ENCODE measurements at regions not wholly inside any gene's neighbourhood (a gene's known extent, or its start where the extent isn't known, plus 50 kb on each side); places are given as distances from the start of the nearest gene placed in this dataset.
"Not testable (repeated sequence)": the region's sequence is repeated elsewhere in the genome, so short reads cannot be mapped to it uniquely, and the experiment has no call there.

- Histone ChIP-seq H3K27me3 (ENCODE audit: control insufficient read depth, insufficient read depth, low read length) (no peaks in the 10 kb centered on the region), H3K9me3 (ENCODE audit: control insufficient read depth, low read depth, low read length) (no peaks in the 10 kb centered on the region), H3K36me3 (ENCODE audit: control insufficient read depth, low read depth, low read length) (no peaks in the 10 kb centered on the region), H3K4me1 (ENCODE audit: control insufficient read depth, low read depth, low read length) (no peaks in the 10 kb centered on the region), H3K9ac (ENCODE audit: low read length) (no peak overlapping the region), H3K4me3 (ENCODE audit: low read length) (no peak overlapping the region), H3K27ac (ENCODE audit: low read length) (no peak overlapping the region)
Measured at GRCh38 chr3:74003734-74004133, 379.0 kb upstream of the PDZRN3 start.

- Histone ChIP-seq H3K27ac (ENCODE audit: low read length) (no peak overlapping the region), H3K9me3 (ENCODE audit: control insufficient read depth, low read depth, low read length) (no peaks in the 10 kb centered on the region), H3K9ac (ENCODE audit: low read length) (no peak overlapping the region), H3K27me3 (ENCODE audit: control insufficient read depth, insufficient read depth, low read length) (no peaks in the 10 kb centered on the region), H3K36me3 (ENCODE audit: control insufficient read depth, low read depth, low read length) (no peaks in the 10 kb centered on the region), H3K4me3 (ENCODE audit: low read length) (no peak overlapping the region), H3K4me1 (ENCODE audit: control insufficient read depth, low read depth, low read length) (no peaks in the 10 kb centered on the region)
Measured at GRCh38 chr3:74001436-74001835, 376.7 kb upstream of the PDZRN3 start.

GRCh38 chr3:74000725-74001124 is 376.0 kb upstream of the PDZRN3 start:
- Histone ChIP-seq H3K4me3 (ENCODE audit: low read length) (no peak overlapping the region), H3K36me3 (ENCODE audit: control insufficient read depth, low read depth, low read length) (no peaks in the 10 kb centered on the region), H3K9ac (ENCODE audit: low read length) (no peak overlapping the region), H3K27me3 (ENCODE audit: control insufficient read depth, insufficient read depth, low read length) (no peaks in the 10 kb centered on the region), H3K27ac (ENCODE audit: low read length) (no peak overlapping the region), H3K9me3 (ENCODE audit: control insufficient read depth, low read depth, low read length) (no peaks in the 10 kb centered on the region), H3K4me1 (ENCODE audit: control insufficient read depth, low read depth, low read length) (no peaks in the 10 kb centered on the region)

GRCh38 chr3:73999501-73999900 is 374.8 kb upstream of the PDZRN3 start:
- H3K27ac ChIP-seq (ENCODE audit: low read length), result no peak overlapping the region
- H3K4me3 ChIP-seq (ENCODE audit: low read length), result no peak overlapping the region
- H3K27me3 ChIP-seq (ENCODE audit: control insufficient read depth, insufficient read depth, low read length), result no peaks in the 10 kb centered on the region
- no peaks in the 10 kb centered on the region for H3K36me3 ChIP-seq (ENCODE audit: control insufficient read depth, low read depth, low read length)
- H3K9me3 ChIP-seq (ENCODE audit: control insufficient read depth, low read depth, low read length), result no peaks in the 10 kb centered on the region
- H3K9ac ChIP-seq (ENCODE audit: low read length), result no peak overlapping the region
- H3K4me1 ChIP-seq (ENCODE audit: control insufficient read depth, low read depth, low read length), result no peaks in the 10 kb centered on the region

- H3K36me3 ChIP-seq (ENCODE audit: control insufficient read depth, low read depth, low read length); H3K4me3 ChIP-seq (ENCODE audit: low read length); H3K9ac ChIP-seq (ENCODE audit: low read length); H3K27me3 ChIP-seq (ENCODE audit: control insufficient read depth, insufficient read depth, low read length); H3K27ac ChIP-seq (ENCODE audit: low read length); H3K9me3 ChIP-seq (ENCODE audit: control insufficient read depth, low read depth, low read length); H3K4me1 ChIP-seq (ENCODE audit: control insufficient read depth, low read depth, low read length): not testable (repeated sequence)
Measured at GRCh38 chr3:73990691-73991090, 365.9 kb upstream of the PDZRN3 start.

- Histone ChIP-seq H3K27ac (ENCODE audit: low read length) (no peak overlapping the region), H3K9me3 (ENCODE audit: control insufficient read depth, low read depth, low read length) (no peaks in the 10 kb centered on the region), H3K9ac (ENCODE audit: low read length) (no peak overlapping the region), H3K4me1 (ENCODE audit: control insufficient read depth, low read depth, low read length) (no peaks in the 10 kb centered on the region), H3K36me3 (ENCODE audit: control insufficient read depth, low read depth, low read length) (no peaks in the 10 kb centered on the region), H3K4me3 (ENCODE audit: low read length) (no peak overlapping the region), H3K27me3 (ENCODE audit: control insufficient read depth, insufficient read depth, low read length) (no peaks in the 10 kb centered on the region)
Measured at GRCh38 chr3:73966733-73967132, 342.0 kb upstream of the PDZRN3 start.

- Histone ChIP-seq H3K4me1 (ENCODE audit: control insufficient read depth, low read depth, low read length) (no peaks in the 10 kb centered on the region), H3K36me3 (ENCODE audit: control insufficient read depth, low read depth, low read length) (no peaks in the 10 kb centered on the region), H3K4me3 (ENCODE audit: low read length) (no peak overlapping the region), H3K9me3 (ENCODE audit: control insufficient read depth, low read depth, low read length) (no peaks in the 10 kb centered on the region), H3K9ac (ENCODE audit: low read length) (no peak overlapping the region), H3K27me3 (ENCODE audit: control insufficient read depth, insufficient read depth, low read length) (no peaks in the 10 kb centered on the region), H3K27ac (ENCODE audit: low read length) (no peak overlapping the region)
Measured at GRCh38 chr3:73964818-73965217, 340.1 kb upstream of the PDZRN3 start.

- H3K36me3 ChIP-seq (ENCODE audit: control insufficient read depth, low read depth, low read length), result no peaks in the 10 kb centered on the region
- no peak overlapping the region for H3K9ac ChIP-seq (ENCODE audit: low read length)
Measured at GRCh38 chr3:73955494-73956070, 330.8 kb upstream of the PDZRN3 start.

GRCh38 chr3:73954506-73954905 is 329.8 kb upstream of the PDZRN3 start:
- Histone ChIP-seq H3K27ac (ENCODE audit: low read length) (no peak overlapping the region), H3K27me3 (ENCODE audit: control insufficient read depth, insufficient read depth, low read length) (no peaks in the 10 kb centered on the region), H3K36me3 (ENCODE audit: control insufficient read depth, low read depth, low read length) (no peaks in the 10 kb centered on the region), H3K4me1 (ENCODE audit: control insufficient read depth, low read depth, low read length) (no peaks in the 10 kb centered on the region), H3K9me3 (ENCODE audit: control insufficient read depth, low read depth, low read length) (no peaks in the 10 kb centered on the region), H3K9ac (ENCODE audit: low read length) (no peak overlapping the region), H3K4me3 (ENCODE audit: low read length) (no peak overlapping the region)

More at GRCh38 chr3:73955494-73956070, 330.8 kb upstream of the PDZRN3 start:
- no peaks in the 10 kb centered on the region for H3K4me1 ChIP-seq (ENCODE audit: control insufficient read depth, low read depth, low read length)
- H3K9me3 ChIP-seq (ENCODE audit: control insufficient read depth, low read depth, low read length), result no peaks in the 10 kb centered on the region
- H3K27ac ChIP-seq (ENCODE audit: low read length), result no peak overlapping the region
- no peaks in the 10 kb centered on the region for H3K27me3 ChIP-seq (ENCODE audit: control insufficient read depth, insufficient read depth, low read length)
- H3K4me3 ChIP-seq (ENCODE audit: low read length), result no peak overlapping the region

GRCh38 chr3:73952781-73953180 is 328.0 kb upstream of the PDZRN3 start:
- H3K27me3 ChIP-seq (ENCODE audit: control insufficient read depth, insufficient read depth, low read length), result no peaks in the 10 kb centered on the region
- H3K27ac ChIP-seq (ENCODE audit: low read length), result no peak overlapping the region
- H3K9me3 ChIP-seq (ENCODE audit: control insufficient read depth, low read depth, low read length), result no peaks in the 10 kb centered on the region
- H3K4me3 ChIP-seq (ENCODE audit: low read length), result no peak overlapping the region
- no peak overlapping the region for H3K9ac ChIP-seq (ENCODE audit: low read length)
- no peaks in the 10 kb centered on the region for H3K4me1 ChIP-seq (ENCODE audit: control insufficient read depth, low read depth, low read length)
- no peaks in the 10 kb centered on the region for H3K36me3 ChIP-seq (ENCODE audit: control insufficient read depth, low read depth, low read length)

GRCh38 chr3:73950865-73951558 is 326.3 kb upstream of the PDZRN3 start:
- H3K9me3 ChIP-seq (ENCODE audit: control insufficient read depth, low read depth, low read length), result no peaks in the 10 kb centered on the region
- no peak overlapping the region for H3K27ac ChIP-seq (ENCODE audit: low read length)
- H3K4me1 ChIP-seq (ENCODE audit: control insufficient read depth, low read depth, low read length), result no peaks in the 10 kb centered on the region
- H3K9ac ChIP-seq (ENCODE audit: low read length), result no peak overlapping the region
- H3K27me3 ChIP-seq (ENCODE audit: control insufficient read depth, insufficient read depth, low read length), result no peaks in the 10 kb centered on the region
- no peaks in the 10 kb centered on the region for H3K36me3 ChIP-seq (ENCODE audit: control insufficient read depth, low read depth, low read length)
- H3K4me3 ChIP-seq (ENCODE audit: low read length), result no peak overlapping the region

GRCh38 chr3:73945541-73945940 is 320.8 kb upstream of the PDZRN3 start:
- Histone ChIP-seq H3K9ac (ENCODE audit: low read length) (no peak overlapping the region), H3K9me3 (ENCODE audit: control insufficient read depth, low read depth, low read length) (no peaks in the 10 kb centered on the region), H3K27ac (ENCODE audit: low read length) (no peak overlapping the region), H3K36me3 (ENCODE audit: control insufficient read depth, low read depth, low read length) (no peaks in the 10 kb centered on the region), H3K4me3 (ENCODE audit: low read length) (no peak overlapping the region), H3K4me1 (ENCODE audit: control insufficient read depth, low read depth, low read length) (no peaks in the 10 kb centered on the region), H3K27me3 (ENCODE audit: control insufficient read depth, insufficient read depth, low read length) (no peaks in the 10 kb centered on the region)

Data from iPS-18a (cell line).